H1 (cell line): ENCODE measurements at regions not wholly inside any gene's neighbourhood (a gene's known extent, or its start where the extent isn't known, plus 50 kb on each side); places are given as distances from the start of the nearest gene placed in this dataset.

Source experiments
- CTCF ChIA-PET: fragments of 300-600 bp; sonication (Branson Sonifier 250); formaldehyde crosslinking; loops from one replicate; lab custom pipeline; 2021; ENCODE audit not compliant: partially characterized antibody; lab: Charles Lee
- POLR2A ChIA-PET: fragments of 300-600 bp; sonication (Branson Sonifier 250); formaldehyde crosslinking; loops from one replicate; lab custom pipeline; 2021; ENCODE audit warnings: inconsistent platforms; ENCODE audit not compliant: partially characterized antibody; lab: Charles Lee
- DNase-seq, 2 experiments: peaks; one replicate each; pipeline versions ENCODE4 v3.0.0 to v3.0.0-alpha.2; 2010 to 2022; ENCODE audit warnings: low spot score in 2 of 2, low read depth in 1 of 2, mixed read lengths in 1 of 2
- FAIRE-seq: peaks from 2 replicates; lab custom pipeline; 2011; peaks lifted over from hg19 to GRCh38; lab: Jason Lieb, UNC
- H2AFZ ChIP-seq: 2 replicates; pipeline ENCODE4 v1.8.1; 2012; ENCODE audit warnings: low read length, inconsistent platforms
- H2AK5ac ChIP-seq: 2 replicates; pipeline ENCODE4 v1.6.1; 2013; ENCODE audit warnings: low read depth, low read length
- H2BK120ac ChIP-seq: replicated peaks from 2 replicates; pipeline ENCODE3; 2013; ENCODE audit warnings: low read depth, low read length, inconsistent platforms
- H2BK12ac ChIP-seq: 2 replicates; pipeline ENCODE4 v1.6.1; 2013; ENCODE audit warnings: low read depth, low read length
- H2BK15ac ChIP-seq: 2 replicates; pipeline ENCODE4 v1.6.1; 2013; ENCODE audit warnings: low read length
- H2BK20ac ChIP-seq: 2 replicates; pipeline ENCODE4 v1.6.1; 2013; ENCODE audit warnings: low read length
- H2BK5ac ChIP-seq: 2 replicates; pipeline ENCODE4 v1.6.1; 2013; ENCODE audit warnings: low read depth, low read length
- H3K14ac ChIP-seq: 2 replicates; pipeline ENCODE4 v1.6.1; 2013; ENCODE audit warnings: inconsistent platforms; ENCODE audit not compliant: insufficient read length
- H3K18ac ChIP-seq: 2 replicates; pipeline ENCODE4 v1.6.1; 2013; ENCODE audit warnings: low read length; ENCODE audit errors: extremely low read depth
- H3K23ac ChIP-seq: 2 replicates; pipeline ENCODE4 v1.6.1; 2013; ENCODE audit warnings: inconsistent platforms; ENCODE audit not compliant: insufficient read length
- H3K23me2 ChIP-seq: 2 replicates; pipeline ENCODE4 v1.6.1; 2013; ENCODE audit warnings: low read depth, low read length
- H3K27ac ChIP-seq: 2 replicates; pipeline ENCODE4 v1.6.1; 2011; ENCODE audit warnings: low read depth, low read length, inconsistent platforms
- H3K27me3 ChIP-seq, 4 experiments: replicated peaks in 1 of 4; 1 replicate in 1 of 4; 2 replicates in 3 of 4; pipeline versions ENCODE4 v1.6.1 to v1.8.1; 2011 to 2013; ENCODE audit warnings: low read length in 3 of 4, mild to moderate bottlenecking in 3 of 4, inconsistent platforms in 2 of 4, mixed read lengths in 2 of 4, moderate library complexity in 1 of 4; ENCODE audit not compliant: control insufficient read depth in 3 of 4, insufficient read depth in 3 of 4; ENCODE audit errors: extremely low read depth in 1 of 4
- H3K36me3 ChIP-seq, 4 experiments: 2 replicates each; pipeline versions ENCODE4 v1.6.1 to v1.8.1; 2011 to 2013; ENCODE audit warnings: mild to moderate bottlenecking in 4 of 4, low read length in 3 of 4, moderate library complexity in 2 of 4, control low read depth in 1 of 4, inconsistent platforms in 1 of 4; ENCODE audit not compliant: insufficient read depth in 4 of 4, control insufficient read depth in 2 of 4
- H3K4ac ChIP-seq: replicated peaks from 2 replicates; pipeline ENCODE3; 2013; ENCODE audit warnings: low read length, low read depth, mixed read lengths, inconsistent platforms; ENCODE audit not compliant: insufficient read length
- H3K4me1 ChIP-seq, 4 experiments: replicated peaks in 1 of 4; 1 replicate in 1 of 4; 2 replicates in 3 of 4; pipeline versions ENCODE4 v1.6.1 to v1.8.1; 2011 to 2013; ENCODE audit warnings: low read length in 3 of 4, inconsistent platforms in 2 of 4, mixed read lengths in 1 of 4; ENCODE audit not compliant: insufficient read depth in 4 of 4, control insufficient read depth in 3 of 4
- H3K4me2 ChIP-seq, 2 experiments: 2 replicates each; pipeline versions ENCODE4 v1.6.1 to v1.8.1; 2011 to 2013; ENCODE audit warnings: low read depth in 2 of 2, low read length in 2 of 2, control low read depth in 1 of 2, inconsistent platforms in 1 of 2, mild to moderate bottlenecking in 1 of 2; ENCODE audit not compliant: insufficient read depth in 1 of 2
- H3K4me3 ChIP-seq, 4 experiments: fragments of 200-600, 300-600 bp in 1 of 4; sonication (generic), shearing (Covaris generic), sonication (Bioruptor Twin) in 1 of 4; 2 replicates each; pipeline versions ENCODE4 v1.5.1 to v1.8.1; 2011 to 2016; ENCODE audit warnings: low read length in 4 of 4, low read depth in 3 of 4, control low read depth in 2 of 4, inconsistent platforms in 2 of 4, mild to moderate bottlenecking in 2 of 4, mixed read lengths in 1 of 4, moderate library complexity in 1 of 4; ENCODE audit not compliant: insufficient read depth in 2 of 4; ENCODE audit errors: extremely low read depth in 1 of 4
- H3K56ac ChIP-seq: replicated peaks from 2 replicates; pipeline ENCODE3; 2013; ENCODE audit warnings: low read depth, mild to moderate bottlenecking, mixed read lengths, low read length, inconsistent platforms; ENCODE audit not compliant: insufficient read length
- H3K79me1 ChIP-seq: 2 replicates; pipeline ENCODE4 v1.6.1; 2013; ENCODE audit warnings: low read depth, low read length, control low read depth
- H3K79me2 ChIP-seq, 2 experiments: 2 replicates each; pipeline versions ENCODE4 v1.6.1 to v1.8.1; 2012 to 2013; ENCODE audit warnings: low read length in 2 of 2, mild to moderate bottlenecking in 2 of 2, inconsistent platforms in 1 of 2; ENCODE audit not compliant: insufficient read depth in 2 of 2, control insufficient read depth in 1 of 2
- H3K9ac ChIP-seq, 4 experiments: replicated peaks in 1 of 4; 1 replicate in 1 of 4; 2 replicates in 3 of 4; pipeline versions ENCODE4 v1.6.1 to v1.8.1; 2011 to 2013; ENCODE audit warnings: low read depth in 3 of 4, low read length in 3 of 4, control low read depth in 2 of 4, mild to moderate bottlenecking in 2 of 4, moderate library complexity in 2 of 4, inconsistent platforms in 1 of 4; ENCODE audit errors: extremely low read depth in 1 of 4
- H3K9me3 ChIP-seq, 2 experiments: 2 replicates each; pipeline versions ENCODE4 v1.6.1 to v1.8.1; 2012 to 2013; ENCODE audit warnings: mild to moderate bottlenecking in 2 of 2, moderate library complexity in 2 of 2, control low read depth in 1 of 2, inconsistent platforms in 1 of 2, low read depth in 1 of 2, low read length in 1 of 2, mixed read lengths in 1 of 2; ENCODE audit not compliant: insufficient read depth in 2 of 2
- H4K20me1 ChIP-seq, 2 experiments: replicated peaks in 1 of 2; 2 replicates each; pipeline versions ENCODE3 to v1.8.1; 2011 to 2013; ENCODE audit warnings: inconsistent platforms in 2 of 2, low read length in 2 of 2, mild to moderate bottlenecking in 1 of 2; ENCODE audit not compliant: insufficient read depth in 2 of 2, control insufficient read depth in 1 of 2
- H4K5ac ChIP-seq: 2 replicates; pipeline ENCODE4 v1.6.1; 2013; ENCODE audit warnings: low read length, low read depth, mixed read lengths, inconsistent platforms; ENCODE audit not compliant: insufficient read length
- H4K8ac ChIP-seq: 2 replicates; pipeline ENCODE4 v1.8.0; 2013; ENCODE audit warnings: mild to moderate bottlenecking, moderate library complexity, low read length, inconsistent platforms; ENCODE audit not compliant: insufficient read depth; ENCODE audit errors: extremely low read depth
- H4K91ac ChIP-seq: replicated peaks from 2 replicates; pipeline ENCODE3; 2013; ENCODE audit warnings: low read length, mixed read lengths, inconsistent platforms; ENCODE audit not compliant: insufficient read length
- CBX8 ChIP-seq: fragments of 300-800, 300-1000 bp; sonication (generic); IDR thresholded peaks from 2 replicates; pipeline ENCODE4 v1.7.1; 2016; ENCODE audit warnings: low read depth, low read length, borderline replicate concordance
- GTF2F1 ChIP-seq: IDR thresholded peaks from 2 replicates; pipeline ENCODE4 v1.6.1; 2012; ENCODE audit warnings: low read depth, low read length, improper control_type of control experiment, borderline replicate concordance
- KDM4A ChIP-seq: IDR thresholded peaks from one replicate; pipeline ENCODE4 v1.7.1; 2012; ENCODE audit warnings: low read depth, mild to moderate bottlenecking, moderate library complexity, low read length, inconsistent platforms; ENCODE audit not compliant: severe bottlenecking
- POLR2A ChIP-seq, 2 experiments: IDR thresholded peaks; 1 replicate in 1 of 2; 2 replicates in 1 of 2; pipeline ENCODE4 v1.6.1; 2011; ENCODE audit warnings: low read depth in 2 of 2, low read length in 2 of 2, mild to moderate bottlenecking in 2 of 2; ENCODE audit errors: control extremely low read depth in 1 of 2
- SUZ12 ChIP-seq: fragments of 200-600 bp; sonication (generic); IDR thresholded peaks from 2 replicates; pipeline ENCODE4 v1.6.1; 2012; ENCODE audit warnings: mild to moderate bottlenecking, inconsistent platforms, low read length, moderate library complexity, mixed read lengths
- WGBS, 2 experiments: shearing (Covaris generic) in 1 of 2; methylation state at CpG; one replicate each; pipeline versions ENCODE4 v1.1.6 to v1.1.7; 2013 to 2015; ENCODE audit warnings: low lambda C conversion rate in 2 of 2, mixed read lengths in 2 of 2, inconsistent platforms in 1 of 2, low coverage in 1 of 2, missing lambda C conversion rate in 1 of 2; ENCODE audit not compliant: insufficient replicate concordance in 2 of 2, insufficient coverage in 1 of 2, insufficient read length in 1 of 2; ENCODE audit errors: extremely low coverage in 1 of 2, missing lambda C conversion rate in 1 of 2; 5-methylcytosine and 5-hydroxymethylcytosine counted together
- TF ChIP-seq, protein P1 (sequence below): IDR thresholded peaks from 2 replicates; pipeline ENCODE4 v1.6.1; 2012; ENCODE audit warnings: inconsistent platforms
- TF ChIP-seq, protein P2 (sequence below): IDR thresholded peaks from 2 replicates; pipeline ENCODE4 v1.6.1; 2011; ENCODE audit warnings: low read depth, mild to moderate bottlenecking, low read length; ENCODE audit not compliant: insufficient read depth

DNA sequence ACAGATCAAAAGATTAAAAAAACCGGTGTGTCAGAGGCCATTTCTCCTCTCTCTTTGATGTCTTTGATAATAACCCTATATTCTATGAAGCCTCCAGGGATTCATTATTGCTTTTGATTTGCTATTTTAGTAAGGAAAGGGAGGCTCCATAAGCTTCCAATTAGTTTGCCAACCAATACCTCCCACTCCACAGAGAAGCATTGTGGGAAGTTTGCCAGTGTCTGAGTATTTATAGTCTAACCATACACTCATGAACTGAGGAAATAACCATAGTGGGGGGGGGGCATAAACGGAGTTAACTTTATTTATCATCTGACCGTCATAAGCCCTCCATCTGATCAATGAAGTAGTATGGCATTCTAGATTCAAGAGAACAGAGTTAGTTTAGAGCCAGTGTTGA lies 1066.8 kb upstream of the PABPC4L start:
- H2BK120ac ChIP-seq, result no peak overlapping the region
- no peaks in the 10 kb centered on the region for H3K36me3 ChIP-seq
- no peaks in the 10 kb centered on the region for H3K4me1 ChIP-seq
- no peak overlapping the region for H2AK5ac ChIP-seq
- FAIRE-seq (no peak), DNase-seq (no peak)
- no peaks in the 10 kb centered on the region for H3K23me2 ChIP-seq
- no peak overlapping the region for H3K56ac ChIP-seq
- no peak overlapping the region for H3K18ac ChIP-seq
- no peak overlapping the region for H2BK12ac ChIP-seq
- H4K20me1 ChIP-seq, result no peaks in the 10 kb centered on the region
- H4K5ac ChIP-seq, result no peak overlapping the region
- H3K9ac ChIP-seq, result no peak overlapping the region
- H3K9me3 ChIP-seq, result no peaks in the 10 kb centered on the region
- no peaks in the 10 kb centered on the region for H3K27me3 ChIP-seq
- H3K79me1 ChIP-seq, result no peaks in the 10 kb centered on the region
- no peaks in the 10 kb centered on the region for H3K79me2 ChIP-seq
- no peak overlapping the region for H4K91ac ChIP-seq
- H3K23ac ChIP-seq, result no peak overlapping the region
- CTCF ChIA-PET, result no interaction called here
- H2BK5ac ChIP-seq, result no peak overlapping the region
- no peak overlapping the region for H3K4me2 ChIP-seq
- H3K4ac ChIP-seq, result no peak overlapping the region
- H3K14ac ChIP-seq, result no peak overlapping the region
- 87% methylated on average over 3 of the region's 3 CpGs; no CpG with 5 or more reads in 1 of the 2 experiments for WGBS, 2 experiments
- H3K4me3 ChIP-seq, result no peak overlapping the region
- no peak overlapping the region for H3K27ac ChIP-seq
- H2BK15ac ChIP-seq, result no peak overlapping the region
- H2BK20ac ChIP-seq, result no peak overlapping the region
- no peak overlapping the region for H2AFZ ChIP-seq
- POLR2A ChIA-PET, result no interaction called here
- H4K8ac ChIP-seq, result no peak overlapping the region
- TF ChIP-seq, protein P1, sequence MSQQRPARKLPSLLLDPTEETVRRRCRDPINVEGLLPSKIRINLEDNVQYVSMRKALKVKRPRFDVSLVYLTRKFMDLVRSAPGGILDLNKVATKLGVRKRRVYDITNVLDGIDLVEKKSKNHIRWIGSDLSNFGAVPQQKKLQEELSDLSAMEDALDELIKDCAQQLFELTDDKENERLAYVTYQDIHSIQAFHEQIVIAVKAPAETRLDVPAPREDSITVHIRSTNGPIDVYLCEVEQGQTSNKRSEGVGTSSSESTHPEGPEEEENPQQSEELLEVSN, result no peak
- TF ChIP-seq CBX8 (no peak), GTF2F1 (no peak), POLR2A (IDR thresholded peaks at IDR 0.05; ENCODE audit: control extremely low read depth in 1 of 2, low read depth in 2 of 2, low read length in 2 of 2) (no peak), SUZ12 (no peak), KDM4A (no peak)
- TF ChIP-seq, protein P2, sequence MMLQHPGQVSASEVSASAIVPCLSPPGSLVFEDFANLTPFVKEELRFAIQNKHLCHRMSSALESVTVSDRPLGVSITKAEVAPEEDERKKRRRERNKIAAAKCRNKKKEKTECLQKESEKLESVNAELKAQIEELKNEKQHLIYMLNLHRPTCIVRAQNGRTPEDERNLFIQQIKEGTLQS, result no peak
